IPS-20b (cell line): ENCODE measurements at regions not wholly inside any gene's neighbourhood (a gene's known extent, or its start where the extent isn't known, plus 50 kb on each side); places are given as distances from the start of the nearest gene placed in this dataset.

Experiments
- H3K27ac ChIP-seq: one replicate; pipeline ENCODE4 v1.5.1; 2013; ENCODE audit warnings: low read length
- H3K27me3 ChIP-seq: 2 replicates; pipeline ENCODE4 v1.6.1; 2013; ENCODE audit warnings: mild to moderate bottlenecking, low read length, inconsistent platforms; ENCODE audit not compliant: insufficient read depth
- H3K36me3 ChIP-seq: 2 replicates; pipeline ENCODE4 v1.6.1; 2013; ENCODE audit warnings: low read depth, mild to moderate bottlenecking, inconsistent platforms, low read length, moderate library complexity; ENCODE audit not compliant: insufficient read depth
- H3K4me1 ChIP-seq: 2 replicates; pipeline ENCODE4 v1.6.1; 2013; ENCODE audit warnings: mild to moderate bottlenecking, control low read depth, inconsistent platforms, low read length, moderate library complexity; ENCODE audit not compliant: insufficient read depth
- H3K4me3 ChIP-seq: 2 replicates; pipeline ENCODE4 v1.5.1; 2013; ENCODE audit warnings: mild to moderate bottlenecking, low read length, inconsistent platforms
- H3K9ac ChIP-seq: 2 replicates; pipeline ENCODE4 v1.6.1; 2013; ENCODE audit warnings: low read depth, mild to moderate bottlenecking, inconsistent platforms, low read length, moderate library complexity
- H3K9me3 ChIP-seq: 2 replicates; pipeline ENCODE4 v1.6.1; 2013; ENCODE audit warnings: mild to moderate bottlenecking, low read depth, low read length, inconsistent platforms; ENCODE audit not compliant: insufficient read depth

GRCh38 chr13:76459863-76460262, 426.3 kb downstream of the KCTD12 start:
- Histone ChIP-seq H3K36me3 (no peaks in the 10 kb centered on the region), H3K27me3 (no peaks in the 10 kb centered on the region), H3K27ac (no peak overlapping the region), H3K9ac (no peak overlapping the region), H3K4me1 (no peaks in the 10 kb centered on the region), H3K4me3 (no peak overlapping the region), H3K9me3 (no peaks in the 10 kb centered on the region)

- H3K27ac ChIP-seq: no peak overlapping the region
- H3K4me3 ChIP-seq: no peak overlapping the region
- peaks cover 7% of the 10 kb centered on the region; the same call in 1 of the 2 replicates for H3K9me3 ChIP-seq
- H3K4me1 ChIP-seq: no peaks in the 10 kb centered on the region
- H3K9ac ChIP-seq: no peak overlapping the region
- H3K36me3 ChIP-seq: no peaks in the 10 kb centered on the region
- H3K27me3 ChIP-seq: no peaks in the 10 kb centered on the region
These were observed 430.2 kb downstream of the KCTD12 start for GRCh38 chr13:76455960-76456359.

GRCh38 chr13:76454991-76455390, 431.2 kb downstream of the KCTD12 start:
- no peak overlapping the region for H3K27ac ChIP-seq
- no peak overlapping the region for H3K9ac ChIP-seq
- no peaks in the 10 kb centered on the region for H3K27me3 ChIP-seq
- H3K4me1 ChIP-seq: no peaks in the 10 kb centered on the region
- no peaks in the 10 kb centered on the region for H3K36me3 ChIP-seq
- H3K9me3 ChIP-seq: peaks cover 7% of the 10 kb centered on the region; the same call in 1 of the 2 replicates
- H3K4me3 ChIP-seq: no peak overlapping the region

GRCh38 chr13:76449716-76450115, 436.5 kb downstream of the KCTD12 start:
- Histone ChIP-seq H3K36me3 (no peaks in the 10 kb centered on the region), H3K9me3 (peaks cover 7% of the 10 kb centered on the region; the same call in 1 of the 2 replicates), H3K27me3 (no peaks in the 10 kb centered on the region), H3K9ac (no peak overlapping the region), H3K4me1 (no peaks in the 10 kb centered on the region), H3K27ac (no peak overlapping the region), H3K4me3 (no peak overlapping the region)

- H3K4me1 ChIP-seq: no peaks in the 10 kb centered on the region
- H3K4me3 ChIP-seq: no peak overlapping the region
- H3K36me3 ChIP-seq: no peaks in the 10 kb centered on the region
- H3K9ac ChIP-seq: no peak overlapping the region
- no peak overlapping the region for H3K27ac ChIP-seq
- H3K9me3 ChIP-seq: no peaks in the 10 kb centered on the region; the same call in 1 of the 2 replicates
- no peaks in the 10 kb centered on the region for H3K27me3 ChIP-seq
These were observed 440.0 kb downstream of the KCTD12 start for GRCh38 chr13:76446191-76446590.

- H3K4me1 ChIP-seq: no peaks in the 10 kb centered on the region
- H3K9ac ChIP-seq: no peak overlapping the region
- H3K27me3 ChIP-seq: no peaks in the 10 kb centered on the region
- no peaks in the 10 kb centered on the region; the same call in 1 of the 2 replicates for H3K9me3 ChIP-seq
- H3K36me3 ChIP-seq: no peaks in the 10 kb centered on the region
- H3K27ac ChIP-seq: no peak overlapping the region
- H3K4me3 ChIP-seq: no peak overlapping the region
These were observed 445.6 kb downstream of the KCTD12 start for GRCh38 chr13:76440568-76440967.

- Histone ChIP-seq H3K9ac (no peak overlapping the region), H3K4me1 (no peaks in the 10 kb centered on the region), H3K27ac (no peak overlapping the region), H3K9me3 (no peaks in the 10 kb centered on the region; the same call in 1 of the 2 replicates), H3K36me3 (no peaks in the 10 kb centered on the region), H3K4me3 (no peak overlapping the region), H3K27me3 (no peaks in the 10 kb centered on the region)
These were observed 446.7 kb downstream of the KCTD12 start for GRCh38 chr13:76439546-76439945.

GRCh38 chr13:76438050-76438449, 448.2 kb downstream of the KCTD12 start:
- Histone ChIP-seq H3K27me3 (no peaks in the 10 kb centered on the region), H3K36me3 (no peaks in the 10 kb centered on the region), H3K9me3 (no peaks in the 10 kb centered on the region), H3K4me1 (no peaks in the 10 kb centered on the region), H3K9ac (no peak overlapping the region), H3K27ac (no peak overlapping the region), H3K4me3 (no peak overlapping the region)

- Histone ChIP-seq H3K36me3 (no peaks in the 10 kb centered on the region), H3K4me3 (no peak overlapping the region), H3K27ac (no peak overlapping the region), H3K4me1 (no peaks in the 10 kb centered on the region), H3K9me3 (no peaks in the 10 kb centered on the region), H3K9ac (no peak overlapping the region), H3K27me3 (no peaks in the 10 kb centered on the region)
These were observed 460.3 kb downstream of the KCTD12 start for GRCh38 chr13:76425935-76426334.

- Histone ChIP-seq H3K27me3 (no peaks in the 10 kb centered on the region), H3K9ac (no peak overlapping the region), H3K36me3 (no peaks in the 10 kb centered on the region), H3K9me3 (no peaks in the 10 kb centered on the region), H3K4me1 (no peaks in the 10 kb centered on the region), H3K4me3 (no peak overlapping the region), H3K27ac (no peak overlapping the region)
These were observed 465.2 kb downstream of the KCTD12 start for GRCh38 chr13:76421011-76421410.

GRCh38 chr13:76418404-76418803, 467.8 kb downstream of the KCTD12 start:
- H3K9ac ChIP-seq: no peak overlapping the region
- H3K9me3 ChIP-seq: no peaks in the 10 kb centered on the region
- H3K4me3 ChIP-seq: no peak overlapping the region
- H3K36me3 ChIP-seq: no peaks in the 10 kb centered on the region
- no peaks in the 10 kb centered on the region for H3K27me3 ChIP-seq
- no peak overlapping the region for H3K27ac ChIP-seq
- no peaks in the 10 kb centered on the region for H3K4me1 ChIP-seq

- H3K9me3 ChIP-seq: no peaks in the 10 kb centered on the region
- no peaks in the 10 kb centered on the region for H3K27me3 ChIP-seq
- no peak overlapping the region for H3K9ac ChIP-seq
- no peak overlapping the region for H3K27ac ChIP-seq
- H3K4me1 ChIP-seq: no peaks in the 10 kb centered on the region
- H3K36me3 ChIP-seq: no peaks in the 10 kb centered on the region
- no peak overlapping the region for H3K4me3 ChIP-seq
These were observed 471.9 kb downstream of the KCTD12 start for GRCh38 chr13:76414320-76414719.

- H3K36me3 ChIP-seq: no peaks in the 10 kb centered on the region
- no peak overlapping the region for H3K4me3 ChIP-seq
- H3K27me3 ChIP-seq: no peaks in the 10 kb centered on the region
- no peaks in the 10 kb centered on the region for H3K4me1 ChIP-seq
- H3K9ac ChIP-seq: no peak overlapping the region
- H3K27ac ChIP-seq: no peak overlapping the region
- H3K9me3 ChIP-seq: no peaks in the 10 kb centered on the region
These were observed 480.0 kb downstream of the KCTD12 start for GRCh38 chr13:76406243-76406642.
